ENCODE measurements at regions not wholly inside any gene's neighbourhood (a gene's known extent, or its start where the extent isn't known, plus 50 kb on each side); places are given as distances from the start of the nearest gene placed in this dataset.

GRCh38 chr9:103658156-103658555 lies 436.0 kb upstream of the SMC2 start:
- DNase-seq: no peak
- in situ Hi-C loops (cut with MboI; ENCODE audit: low sequenced_read_pairs in 4 of 4): no loop called here
- intact Hi-C loops (cut with DNase I; ENCODE audit: low total_unique reads): no loop called here
- no peaks in the 10 kb centered on the region for H3K9me3 ChIP-seq
- no peaks in the 10 kb centered on the region for H3K27me3 ChIP-seq
- H3K4me3 ChIP-seq: no peak overlapping the region
- no peaks in the 10 kb centered on the region for H3K36me3 ChIP-seq
- no peak for ATAC-seq
- H3K4me1 ChIP-seq: no peaks in the 10 kb centered on the region
- TF ChIP-seq POLR2A (IDR thresholded peaks at IDR 0.05): no peak
- TF ChIP-seq CTCF (IDR thresholded peaks at IDR 0.05 in 4 of 5, conservative IDR thresholded peaks at IDR 0.05 in 1 of 5): no peak
- H3K27ac ChIP-seq: no peak overlapping the region

- in situ Hi-C loops (cut with MboI; ENCODE audit: low sequenced_read_pairs in 4 of 4): no loop called here
- no peaks in the 10 kb centered on the region for H3K36me3 ChIP-seq
- TF ChIP-seq POLR2A (IDR thresholded peaks at IDR 0.05): no peak
- H3K27me3 ChIP-seq: no peaks in the 10 kb centered on the region
- H3K4me3 ChIP-seq: no peak overlapping the region
- ATAC-seq: no peak
- intact Hi-C loops (cut with DNase I; ENCODE audit: low total_unique reads): no loop called here
- DNase-seq: no peak
- H3K9me3 ChIP-seq: no peaks in the 10 kb centered on the region
- H3K4me1 ChIP-seq: no peaks in the 10 kb centered on the region
- no peak overlapping the region for H3K27ac ChIP-seq
These were observed 433.3 kb upstream of the SMC2 start for GRCh38 chr9:103660830-103661229.

- in situ Hi-C loops (cut with MboI; ENCODE audit: low sequenced_read_pairs in 4 of 4) (no loop called here), intact Hi-C loops (cut with DNase I; ENCODE audit: low total_unique reads) (no loop called here)
- Histone ChIP-seq H3K4me1 (no peaks in the 10 kb centered on the region), H3K27ac (no peak overlapping the region), H3K27me3 (no peaks in the 10 kb centered on the region), H3K36me3 (no peaks in the 10 kb centered on the region), H3K9me3 (no peaks in the 10 kb centered on the region), H3K4me3 (no peak overlapping the region)
- DNase-seq (no peak), ATAC-seq (no peak)
- TF ChIP-seq POLR2A (IDR thresholded peaks at IDR 0.05) (no peak), CTCF (IDR thresholded peaks at IDR 0.05 in 4 of 5, conservative IDR thresholded peaks at IDR 0.05 in 1 of 5) (no peak)
These were observed 432.4 kb upstream of the SMC2 start for GRCh38 chr9:103661663-103662062.

- in situ Hi-C loops (cut with MboI; ENCODE audit: low sequenced_read_pairs in 4 of 4): no loop called here
- TF ChIP-seq CTCF (IDR thresholded peaks at IDR 0.05 in 4 of 5, conservative IDR thresholded peaks at IDR 0.05 in 1 of 5) (no peak), POLR2A (IDR thresholded peaks at IDR 0.05) (no peak)
- H3K36me3 ChIP-seq: no peaks in the 10 kb centered on the region
- no peak for ATAC-seq
- no peak for DNase-seq
- no peaks in the 10 kb centered on the region for H3K9me3 ChIP-seq
- no peak overlapping the region for H3K4me3 ChIP-seq
- H3K4me1 ChIP-seq: no peaks in the 10 kb centered on the region
- H3K27ac ChIP-seq: no peak overlapping the region
- intact Hi-C loops (cut with DNase I; ENCODE audit: low total_unique reads): no loop called here
- no peaks in the 10 kb centered on the region for H3K27me3 ChIP-seq
These were observed 424.8 kb upstream of the SMC2 start for GRCh38 chr9:103669296-103669695.

- Histone ChIP-seq H3K27ac (no peak overlapping the region), H3K27me3 (no peaks in the 10 kb centered on the region), H3K9me3 (no peaks in the 10 kb centered on the region), H3K4me3 (no peak overlapping the region), H3K4me1 (no peaks in the 10 kb centered on the region), H3K36me3 (no peaks in the 10 kb centered on the region)
- in situ Hi-C loops (cut with MboI; ENCODE audit: low sequenced_read_pairs in 4 of 4) (no loop called here), intact Hi-C loops (cut with DNase I; ENCODE audit: low total_unique reads) (no loop called here)
- no peak for ATAC-seq
- DNase-seq: no peak
- TF ChIP-seq CTCF (IDR thresholded peaks at IDR 0.05 in 4 of 5, conservative IDR thresholded peaks at IDR 0.05 in 1 of 5) (no peak), POLR2A (IDR thresholded peaks at IDR 0.05) (no peak)
These were observed 419.8 kb upstream of the SMC2 start for GRCh38 chr9:103674271-103674670.
